GM06990 (cell line): ENCODE measurements at regions not wholly inside any gene's neighbourhood (a gene's known extent, or its start where the extent isn't known, plus 50 kb on each side); places are given as distances from the start of the nearest gene placed in this dataset.

ENCODE experiments used
- DNase-seq: peaks from one replicate; pipeline ENCODE4 v3.0.0-alpha.2; 2011; ENCODE audit not compliant: insufficient read length; ENCODE audit errors: extremely low read depth
- H3K27me3 ChIP-seq: replicated peaks from 2 replicates; pipeline ENCODE4 v1.6.0; 2011; ENCODE audit warnings: low read length; ENCODE audit not compliant: control insufficient read depth, insufficient read depth
- H3K36me3 ChIP-seq: 2 replicates; pipeline ENCODE4 v1.5.1; 2011; ENCODE audit warnings: low read length; ENCODE audit not compliant: control insufficient read depth, insufficient read depth
- H3K4me3 ChIP-seq: replicated peaks from 2 replicates; pipeline ENCODE4 v1.5.1; 2011; ENCODE audit warnings: low read depth, mild to moderate bottlenecking, control low read depth, low read length
- CTCF ChIP-seq: IDR thresholded peaks from 2 replicates; pipeline ENCODE4 v1.5.1; 2011; ENCODE audit warnings: low read length, control low read depth, mild to moderate bottlenecking, inconsistent platforms; ENCODE audit not compliant: insufficient read depth, poor library complexity, severe bottlenecking

- no peaks in the 10 kb centered on the region for H3K27me3 ChIP-seq
- H3K36me3 ChIP-seq = no peaks in the 10 kb centered on the region
- no peak for TF ChIP-seq CTCF
- H3K4me3 ChIP-seq = no peak overlapping the region
- no peak for DNase-seq
Measured at GRCh38 chrX:99705701-99706100, 704.4 kb downstream of the PCDH19 start.

GRCh38 chrX:99703473-99703872 lies 706.6 kb downstream of the PCDH19 start:
- no peak for TF ChIP-seq CTCF
- no peaks in the 10 kb centered on the region for H3K36me3 ChIP-seq
- no peaks in the 10 kb centered on the region for H3K27me3 ChIP-seq
- H3K4me3 ChIP-seq = no peak overlapping the region
- no peak for DNase-seq

GRCh38 chrX:99698451-99698850 lies 711.6 kb downstream of the PCDH19 start:
- no peak for DNase-seq
- Histone ChIP-seq H3K4me3 (no peak overlapping the region), H3K27me3 (no peaks in the 10 kb centered on the region), H3K36me3 (no peaks in the 10 kb centered on the region)
- TF ChIP-seq CTCF = no peak

GRCh38 chrX:99663136-99663535 lies 746.9 kb downstream of the PCDH19 start:
- Histone ChIP-seq H3K27me3 (no peaks in the 10 kb centered on the region), H3K36me3 (no peaks in the 10 kb centered on the region), H3K4me3 (no peak overlapping the region)
- no peak for TF ChIP-seq CTCF
- DNase-seq = no peak

GRCh38 chrX:99654188-99654587 lies 755.9 kb downstream of the PCDH19 start:
- TF ChIP-seq CTCF = no peak
- H3K4me3 ChIP-seq = no peak overlapping the region
- H3K27me3 ChIP-seq = no peaks in the 10 kb centered on the region
- no peak for DNase-seq
- no peaks in the 10 kb centered on the region for H3K36me3 ChIP-seq

GRCh38 chrX:99653352-99653751 lies 756.7 kb downstream of the PCDH19 start:
- Histone ChIP-seq H3K36me3 (no peaks in the 10 kb centered on the region), H3K4me3 (no peak overlapping the region), H3K27me3 (no peaks in the 10 kb centered on the region)
- TF ChIP-seq CTCF = no peak
- no peak for DNase-seq
